Keratinocyte (primary cell): ENCODE measurements at regions not wholly inside any gene's neighbourhood (a gene's known extent, or its start where the extent isn't known, plus 50 kb on each side); places are given as distances from the start of the nearest gene placed in this dataset.

ENCODE experiments used
- DNase-seq: peaks from one replicate; pipeline ENCODE4 v3.0.0-alpha.2; 2011; ENCODE audit warnings: low read depth, missing footprints, low spot score
- FAIRE-seq: peaks from 2 replicates; lab custom pipeline; 2011; peaks lifted over from hg19 to GRCh38; lab: Jason Lieb, UNC
- H2AFZ ChIP-seq: 2 replicates; pipeline ENCODE4 v1.6.0; 2012; ENCODE audit warnings: low read length, control low read depth, inconsistent platforms; ENCODE audit not compliant: control insufficient read depth
- H3K27ac ChIP-seq: 2 replicates; pipeline ENCODE4 v1.5.1; 2011; ENCODE audit warnings: low read length; ENCODE audit not compliant: control insufficient read depth, insufficient read depth
- H3K27me3 ChIP-seq: 3 replicates; pipeline ENCODE4 v1.6.0; 2011; ENCODE audit warnings: low read length; ENCODE audit not compliant: control insufficient read depth, insufficient read depth; ENCODE audit errors: extremely low read depth
- H3K36me3 ChIP-seq, 2 experiments: 2 replicates in 1 of 2; 3 replicates in 1 of 2; pipeline ENCODE4 v1.5.1; 2011; ENCODE audit warnings: low read length in 2 of 2, mild to moderate bottlenecking in 1 of 2; ENCODE audit not compliant: control insufficient read depth in 2 of 2, insufficient read depth in 2 of 2; ENCODE audit errors: extremely low read depth in 1 of 2
- H3K4me1 ChIP-seq: 3 replicates; pipeline ENCODE4 v1.5.1; 2011; ENCODE audit warnings: low read length; ENCODE audit not compliant: control insufficient read depth, insufficient read depth; ENCODE audit errors: extremely low read depth
- H3K4me2 ChIP-seq: 3 replicates; pipeline ENCODE4 v1.6.0; 2011; ENCODE audit warnings: low read depth, low read length; ENCODE audit not compliant: control insufficient read depth, insufficient read depth; ENCODE audit errors: extremely low read depth
- H3K4me3 ChIP-seq, 3 experiments: fragments of 200-600 bp in 1 of 3; sonication (generic) in 1 of 3; 2 replicates in 2 of 3; 3 replicates in 1 of 3; pipeline ENCODE4 v1.5.1; 2011 to 2016; ENCODE audit warnings: low read length in 3 of 3, mild to moderate bottlenecking in 3 of 3, control low read depth in 2 of 3, inconsistent platforms in 1 of 3, low read depth in 1 of 3, mixed read lengths in 1 of 3, mixed run types in 1 of 3, moderate library complexity in 1 of 3; ENCODE audit not compliant: control insufficient read depth in 2 of 3, insufficient read depth in 2 of 3; ENCODE audit errors: extremely low read depth in 1 of 3
- H3K79me2 ChIP-seq: 2 replicates; pipeline ENCODE4 v1.6.0; 2012; ENCODE audit warnings: low read length; ENCODE audit not compliant: control insufficient read depth, insufficient read depth
- H3K9ac ChIP-seq: 3 replicates; pipeline ENCODE4 v1.6.0; 2011; ENCODE audit warnings: low read length; ENCODE audit not compliant: control insufficient read depth, insufficient read depth; ENCODE audit errors: extremely low read depth
- H3K9me1 ChIP-seq: 3 replicates; pipeline ENCODE4 v1.6.0; 2011; ENCODE audit warnings: low read length; ENCODE audit not compliant: control insufficient read depth, insufficient read depth; ENCODE audit errors: extremely low read depth
- H3K9me3 ChIP-seq: 2 replicates; pipeline ENCODE4 v1.5.1; 2012; ENCODE audit warnings: low read depth, low read length; ENCODE audit not compliant: control insufficient read depth
- H4K20me1 ChIP-seq: 3 replicates; pipeline ENCODE4 v1.6.0; 2011; ENCODE audit warnings: low read length; ENCODE audit not compliant: control insufficient read depth, insufficient read depth; ENCODE audit errors: extremely low read depth
- CTCF ChIP-seq, 3 experiments: IDR thresholded peaks in 1 of 3; conservative IDR thresholded peaks in 1 of 3; optimal IDR thresholded peaks in 1 of 3; 2 replicates in 2 of 3; 3 replicates in 1 of 3; pipeline versions ENCODE3 to v1.5.1; 2011; ENCODE audit warnings: low read length in 3 of 3, mild to moderate bottlenecking in 3 of 3, moderate library complexity in 2 of 3, control low read depth in 1 of 3, inconsistent platforms in 1 of 3; ENCODE audit not compliant: insufficient read depth in 2 of 3; ENCODE audit errors: extremely low read depth in 1 of 3
- EZH2 ChIP-seq: IDR thresholded peaks from one replicate; pipeline ENCODE4 v1.6.1; 2012; ENCODE audit warnings: inconsistent platforms, mild to moderate bottlenecking, low read length, moderate library complexity
- dilution Hi-C: fragments of 300-500 bp; cut with MboI; formaldehyde crosslinking; loops from one replicate; pipeline ENCODE4 v1.7.0; 2020; ENCODE audit warnings: low sequenced_read_pairs; ENCODE audit not compliant: extremely low pct_ligation_motif_present

GRCh38 chr2:220034426-220035130, 407.1 kb downstream of the SLC4A3 start:
- Histone ChIP-seq H3K9me1 (no peaks in the 10 kb centered on the region), H3K27ac (no peak overlapping the region), H2AFZ (no peak overlapping the region), H3K4me2 (no peak overlapping the region), H3K9ac (no peak overlapping the region), H3K4me1 (peaks cover 11% of the 10 kb centered on the region), H3K36me3 (no peaks in the 10 kb centered on the region), H3K9me3 (no peaks in the 10 kb centered on the region), H3K27me3 (no peaks in the 10 kb centered on the region), H4K20me1 (no peaks in the 10 kb centered on the region), H3K4me3 (no peak overlapping the region), H3K79me2 (no peaks in the 10 kb centered on the region)
- dilution Hi-C loops = no loop called here
- no peak for DNase-seq
- peak; percentile 20 for FAIRE-seq
- TF ChIP-seq EZH2 (no peak), CTCF (optimal IDR thresholded peaks at IDR 0.05 in 1 of 3, IDR thresholded peaks at IDR 0.05 in 1 of 3, conservative IDR thresholded peaks at IDR 0.05 in 1 of 3; ENCODE audit: extremely low read depth in 1 of 3, insufficient read depth in 2 of 3, low read length in 3 of 3) (no peak)

- H2AFZ ChIP-seq = no peak overlapping the region
- no peaks in the 10 kb centered on the region for H3K79me2 ChIP-seq
- H3K9me1 ChIP-seq = no peaks in the 10 kb centered on the region
- peaks cover 11% of the 10 kb centered on the region for H3K4me1 ChIP-seq
- H4K20me1 ChIP-seq = no peaks in the 10 kb centered on the region
- H3K9ac ChIP-seq = no peak overlapping the region
- no peaks in the 10 kb centered on the region for H3K9me3 ChIP-seq
- no peak for TF ChIP-seq CTCF (optimal IDR thresholded peaks at IDR 0.05 in 1 of 3, IDR thresholded peaks at IDR 0.05 in 1 of 3, conservative IDR thresholded peaks at IDR 0.05 in 1 of 3; ENCODE audit: extremely low read depth in 1 of 3, insufficient read depth in 2 of 3, low read length in 3 of 3)
- TF ChIP-seq EZH2 = no peak
- no peak overlapping the region for H3K4me2 ChIP-seq
- dilution Hi-C loops = no loop called here
- no peak overlapping the region for H3K27ac ChIP-seq
- FAIRE-seq (no peak), DNase-seq (no peak)
- H3K36me3 ChIP-seq = no peaks in the 10 kb centered on the region
- H3K4me3 ChIP-seq = no peak overlapping the region
- H3K27me3 ChIP-seq = no peaks in the 10 kb centered on the region
Observed at GRCh38 chr2:220036431-220036830, 409.0 kb downstream of the SLC4A3 start.
